ENCODE measurements at regions not wholly inside any gene's neighbourhood (a gene's known extent, or its start where the extent isn't known, plus 50 kb on each side); places are given as distances from the start of the nearest gene placed in this dataset.

DNA sequence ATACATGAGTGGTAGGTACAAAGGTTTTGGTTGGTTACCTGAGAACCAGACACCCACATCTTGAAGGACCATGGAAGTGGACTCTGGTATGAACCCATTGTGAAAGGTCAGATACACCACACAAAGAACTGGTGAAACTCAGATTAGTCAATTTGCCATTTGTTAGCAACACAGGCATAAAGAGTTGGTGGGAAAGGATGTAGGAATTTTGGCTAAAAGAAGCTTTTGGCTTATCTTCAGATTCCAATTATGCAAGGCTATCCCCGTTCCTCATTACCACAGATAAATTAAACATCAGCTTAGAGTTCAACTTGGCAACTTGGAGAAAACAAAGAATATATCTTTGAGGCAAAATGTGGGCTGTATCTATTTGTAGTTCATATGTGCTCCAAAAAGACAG, 87.0 kb upstream of the IRF2BP2 start:
- Mint-ChIP-seq H3K4me3 (no peak overlapping the region), H3K4me1 (ENCODE audit: low read depth) (no peaks in the 10 kb centered on the region), H3K27ac (no peak overlapping the region), H3K27me3 (ENCODE audit: low read depth) (no peaks in the 10 kb centered on the region), H3K9me3 (no peaks in the 10 kb centered on the region), H3K36me3 (ENCODE audit: low read depth) (peaks cover 2% of the 10 kb centered on the region)

DNA sequence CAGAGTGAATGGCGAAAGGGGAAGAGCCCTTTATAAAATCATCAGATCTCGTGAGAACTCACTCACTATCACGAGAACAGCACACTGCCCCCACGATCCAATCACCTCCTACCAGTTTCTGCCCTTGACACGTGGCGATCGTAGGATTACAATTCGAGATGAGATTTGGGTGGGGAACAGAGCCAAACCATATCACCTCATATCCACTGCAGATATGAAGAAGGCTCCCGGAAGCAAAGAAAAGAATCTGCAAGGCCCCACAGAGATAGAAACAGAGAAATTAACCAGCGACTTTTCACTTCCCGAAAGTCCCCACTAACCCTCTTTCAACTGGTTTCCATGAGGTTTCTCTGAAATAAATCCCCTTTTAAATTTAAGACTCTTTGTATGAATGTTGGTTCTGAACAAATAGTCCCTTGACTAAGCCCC, 86.2 kb upstream of the IRF2BP2 start:
- no peaks in the 10 kb centered on the region for H3K4me1 Mint-ChIP-seq (ENCODE audit: low read depth)
- H3K36me3 Mint-ChIP-seq (ENCODE audit: low read depth), result peaks cover 2% of the 10 kb centered on the region
- no peaks in the 10 kb centered on the region for H3K27me3 Mint-ChIP-seq (ENCODE audit: low read depth)
- H3K9me3 Mint-ChIP-seq, result no peaks in the 10 kb centered on the region
- no peak overlapping the region for H3K4me3 Mint-ChIP-seq
- no peak overlapping the region for H3K27ac Mint-ChIP-seq

DNA sequence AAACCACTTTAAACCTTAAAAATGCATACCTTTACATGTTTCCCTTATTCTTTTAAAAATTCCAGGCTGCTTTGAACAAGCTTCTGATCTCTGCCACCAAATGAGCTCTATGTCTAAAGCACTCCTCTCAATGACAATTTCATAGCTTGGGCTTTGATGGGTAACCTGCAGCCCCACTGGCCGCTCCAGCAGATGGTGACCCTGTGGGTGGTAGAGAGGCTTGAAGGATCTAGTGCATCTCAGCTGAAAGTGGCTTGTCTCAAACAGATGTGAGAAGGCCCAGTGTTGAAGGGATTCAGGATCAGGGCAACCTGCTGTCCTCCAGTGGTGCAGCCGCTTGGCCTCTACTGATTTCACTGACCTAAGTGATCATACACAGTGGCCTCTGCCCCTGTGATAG, 84.7 kb upstream of the IRF2BP2 start:
- H3K27me3 Mint-ChIP-seq (ENCODE audit: low read depth), result no peaks in the 10 kb centered on the region
- H3K36me3 Mint-ChIP-seq (ENCODE audit: low read depth), result peaks cover 2% of the 10 kb centered on the region
- H3K4me3 Mint-ChIP-seq, result no peak overlapping the region
- no peaks in the 10 kb centered on the region for H3K4me1 Mint-ChIP-seq (ENCODE audit: low read depth)
- no peak overlapping the region for H3K27ac Mint-ChIP-seq
- H3K9me3 Mint-ChIP-seq, result no peaks in the 10 kb centered on the region

DNA sequence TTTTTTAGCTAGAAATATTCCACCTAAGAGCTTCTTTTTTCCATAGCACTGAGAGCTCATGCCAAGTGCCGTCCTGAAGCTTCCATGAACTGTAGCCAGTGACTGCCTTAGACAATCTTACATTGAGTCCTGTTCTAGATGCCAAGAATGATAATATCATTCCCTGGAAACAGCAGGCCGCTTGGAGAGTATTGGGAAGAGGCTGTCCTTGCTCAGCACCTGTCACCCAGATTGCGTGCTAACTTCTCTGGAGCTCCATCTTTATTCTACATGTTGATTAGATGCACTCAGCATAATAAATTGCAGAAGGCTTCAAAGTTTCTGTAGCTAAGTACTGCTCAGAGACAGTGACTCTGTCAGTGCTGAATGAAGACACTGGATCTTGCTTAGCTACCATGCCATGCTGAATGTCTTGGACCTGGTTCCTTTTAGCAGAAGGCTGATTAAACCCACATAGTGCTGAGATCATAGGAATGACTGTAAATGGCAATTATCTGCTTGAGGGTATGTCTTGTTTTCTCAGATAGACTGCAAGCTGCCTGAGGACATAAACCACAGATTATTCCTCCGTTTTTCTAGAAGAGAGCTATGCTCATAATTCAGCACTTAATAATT, 83.1 kb upstream of the IRF2BP2 start:
- Mint-ChIP-seq H3K27me3 (ENCODE audit: low read depth) (no peaks in the 10 kb centered on the region), H3K4me1 (ENCODE audit: low read depth) (peaks cover under 1% of the 10 kb centered on the region), H3K36me3 (ENCODE audit: low read depth) (peaks cover 2% of the 10 kb centered on the region), H3K4me3 (no peak overlapping the region), H3K9me3 (no peaks in the 10 kb centered on the region), H3K27ac (no peak overlapping the region)

DNA sequence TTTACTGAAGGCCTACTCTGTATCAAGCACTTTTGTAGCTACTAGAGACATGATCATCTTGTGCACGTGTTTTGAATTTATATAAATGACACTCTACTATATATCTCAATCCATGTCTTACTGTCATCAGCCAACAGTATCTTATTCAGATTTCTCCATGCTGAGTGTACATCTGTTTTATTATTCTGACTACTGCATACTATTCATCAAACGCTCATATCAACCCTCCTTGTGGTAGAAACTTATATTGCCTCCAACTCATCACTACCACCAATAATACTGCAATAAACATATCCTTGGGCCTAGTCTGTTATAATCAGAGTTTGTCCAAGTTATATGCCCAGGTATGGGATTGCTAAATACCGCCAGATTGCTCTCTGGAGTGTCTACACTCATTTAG, 81.6 kb upstream of the IRF2BP2 start:
- no peak overlapping the region for H3K4me3 Mint-ChIP-seq
- H3K27me3 Mint-ChIP-seq (ENCODE audit: low read depth), result peaks cover 5% of the 10 kb centered on the region

DNA sequence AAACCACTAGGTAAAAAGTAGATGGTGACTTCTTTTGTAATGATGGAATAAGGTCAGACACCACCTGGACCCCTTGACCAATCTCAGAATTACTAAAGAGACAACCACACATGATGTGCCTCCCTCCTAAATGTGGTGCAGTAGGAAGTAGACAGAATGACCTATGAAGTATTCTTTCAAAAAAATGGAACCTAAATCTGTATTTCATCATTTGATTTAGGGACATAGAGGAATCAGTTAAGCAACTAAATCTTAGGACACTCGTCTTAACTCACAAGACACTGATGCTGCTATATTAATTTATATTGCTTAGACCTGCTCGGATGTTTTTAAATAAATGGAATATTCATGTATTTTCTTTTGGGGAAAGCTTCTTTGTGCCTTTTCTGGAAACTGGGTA, 80.9 kb upstream of the IRF2BP2 start:
- Mint-ChIP-seq H3K4me1 (ENCODE audit: low read depth) (peaks cover 1% of the 10 kb centered on the region), H3K9me3 (peaks cover 15% of the 10 kb centered on the region), H3K27ac (no peak overlapping the region), H3K36me3 (ENCODE audit: low read depth) (peaks cover 2% of the 10 kb centered on the region), H3K4me3 (no peak overlapping the region), H3K27me3 (ENCODE audit: low read depth) (peaks cover 5% of the 10 kb centered on the region)

More for the DNA sequence above, 81.6 kb upstream of the IRF2BP2 start:
- no peak overlapping the region for H3K27ac Mint-ChIP-seq
- peaks cover 1% of the 10 kb centered on the region for H3K4me1 Mint-ChIP-seq (ENCODE audit: low read depth)
- peaks cover 9% of the 10 kb centered on the region for H3K9me3 Mint-ChIP-seq
- H3K36me3 Mint-ChIP-seq (ENCODE audit: low read depth), result no peaks in the 10 kb centered on the region

DNA sequence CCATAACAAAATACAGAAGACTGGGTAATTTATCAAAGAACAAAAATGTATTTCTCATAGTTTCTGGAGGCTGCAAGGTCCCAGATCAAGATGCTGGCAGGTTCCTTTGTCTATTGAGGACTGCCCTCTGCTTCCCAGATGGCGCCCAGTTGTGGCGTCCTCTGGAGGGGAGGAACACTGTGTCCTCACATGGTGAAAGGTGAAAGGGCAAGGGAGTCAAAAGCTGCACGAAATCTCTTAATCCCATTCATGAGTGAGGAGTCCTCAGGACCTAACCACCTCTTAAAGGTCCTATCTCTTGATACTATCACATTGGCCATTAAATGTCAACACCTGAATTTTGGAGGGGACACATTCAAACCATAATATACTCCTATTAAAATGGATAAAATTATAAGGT, 79.3 kb upstream of the IRF2BP2 start:
- peaks cover 1% of the 10 kb centered on the region for H3K4me1 Mint-ChIP-seq (ENCODE audit: low read depth)
- H3K27ac Mint-ChIP-seq, result no peak overlapping the region

DNA sequence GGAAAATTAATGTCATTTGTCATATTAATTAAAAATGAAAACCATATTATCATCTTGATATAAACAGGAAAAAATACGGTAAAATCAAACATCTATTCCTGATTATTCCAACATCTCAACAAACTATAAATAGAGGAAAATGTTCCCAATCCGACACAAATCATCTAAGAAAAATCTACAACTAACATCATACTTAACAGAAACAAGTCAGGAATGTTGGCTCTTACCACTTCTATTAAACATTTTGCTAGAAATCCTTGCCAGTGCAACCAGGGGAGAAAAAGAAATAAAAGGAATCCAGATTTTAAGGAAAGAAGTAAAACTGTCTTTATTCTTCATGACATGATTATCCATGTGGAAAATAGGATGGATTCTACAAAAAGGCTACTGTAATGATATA, 77.0 kb upstream of the IRF2BP2 start:
- H3K4me3 Mint-ChIP-seq, result no peak overlapping the region
- peaks cover 5% of the 10 kb centered on the region for H3K36me3 Mint-ChIP-seq (ENCODE audit: low read depth)
- H3K27me3 Mint-ChIP-seq (ENCODE audit: low read depth), result peaks cover 5% of the 10 kb centered on the region
- peaks cover 1% of the 10 kb centered on the region for H3K4me1 Mint-ChIP-seq (ENCODE audit: low read depth)
- no peak overlapping the region for H3K27ac Mint-ChIP-seq
- H3K9me3 Mint-ChIP-seq, result peaks cover 23% of the 10 kb centered on the region

More for the DNA sequence above, 79.3 kb upstream of the IRF2BP2 start:
- peaks cover 5% of the 10 kb centered on the region for H3K27me3 Mint-ChIP-seq (ENCODE audit: low read depth)
- peaks cover 5% of the 10 kb centered on the region for H3K36me3 Mint-ChIP-seq (ENCODE audit: low read depth)
- H3K4me3 Mint-ChIP-seq, result no peak overlapping the region
- peaks cover 23% of the 10 kb centered on the region for H3K9me3 Mint-ChIP-seq

DNA sequence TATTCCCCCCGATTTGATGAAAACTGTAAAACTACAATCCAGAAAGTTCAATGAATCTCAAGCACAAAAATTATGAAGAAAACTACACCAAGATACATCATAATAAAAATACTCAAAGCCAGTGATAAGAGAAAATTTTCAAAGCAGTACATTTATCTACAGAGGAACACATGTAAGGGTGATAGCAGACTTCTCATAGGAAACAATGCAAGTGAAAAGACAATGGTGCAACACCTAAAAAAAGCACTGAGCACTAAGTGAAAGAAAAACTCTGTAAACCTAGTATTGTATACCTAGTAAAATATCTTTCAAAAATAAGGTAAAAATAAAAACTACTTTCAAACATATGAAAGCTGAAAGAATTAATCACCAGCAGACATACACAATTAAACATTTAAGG, 76.1 kb upstream of the IRF2BP2 start:
- peaks cover 23% of the 10 kb centered on the region for H3K9me3 Mint-ChIP-seq
- peaks cover 5% of the 10 kb centered on the region for H3K27me3 Mint-ChIP-seq (ENCODE audit: low read depth)
- H3K27ac Mint-ChIP-seq, result no peak overlapping the region
- peaks cover 1% of the 10 kb centered on the region for H3K4me1 Mint-ChIP-seq (ENCODE audit: low read depth)
- H3K4me3 Mint-ChIP-seq, result no peak overlapping the region
- H3K36me3 Mint-ChIP-seq (ENCODE audit: low read depth), result peaks cover 5% of the 10 kb centered on the region

DNA sequence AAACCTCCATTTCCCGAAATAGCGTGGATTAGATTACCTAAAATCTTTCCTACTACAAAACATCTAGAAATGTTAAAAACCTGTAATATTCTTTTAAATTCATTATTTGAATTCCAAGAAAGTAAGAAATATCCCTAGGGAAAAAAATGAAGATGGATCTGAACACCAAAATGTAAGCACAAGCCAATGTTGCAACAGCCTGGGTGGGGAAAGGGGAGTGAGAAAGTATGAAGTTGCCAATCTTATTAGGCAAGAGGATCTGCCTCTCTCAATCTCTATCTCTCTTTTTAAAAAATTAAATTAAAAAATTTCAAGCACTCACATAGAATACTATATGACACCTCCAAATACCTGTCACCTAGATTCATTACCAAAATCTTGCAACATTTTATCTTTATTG, 74.9 kb upstream of the IRF2BP2 start:
- Mint-ChIP-seq H3K27ac (no peak overlapping the region), H3K36me3 (ENCODE audit: low read depth) (peaks cover 5% of the 10 kb centered on the region), H3K4me1 (ENCODE audit: low read depth) (peaks cover 1% of the 10 kb centered on the region), H3K9me3 (peaks cover 23% of the 10 kb centered on the region), H3K27me3 (ENCODE audit: low read depth) (peaks cover 5% of the 10 kb centered on the region), H3K4me3 (no peak overlapping the region)

DNA sequence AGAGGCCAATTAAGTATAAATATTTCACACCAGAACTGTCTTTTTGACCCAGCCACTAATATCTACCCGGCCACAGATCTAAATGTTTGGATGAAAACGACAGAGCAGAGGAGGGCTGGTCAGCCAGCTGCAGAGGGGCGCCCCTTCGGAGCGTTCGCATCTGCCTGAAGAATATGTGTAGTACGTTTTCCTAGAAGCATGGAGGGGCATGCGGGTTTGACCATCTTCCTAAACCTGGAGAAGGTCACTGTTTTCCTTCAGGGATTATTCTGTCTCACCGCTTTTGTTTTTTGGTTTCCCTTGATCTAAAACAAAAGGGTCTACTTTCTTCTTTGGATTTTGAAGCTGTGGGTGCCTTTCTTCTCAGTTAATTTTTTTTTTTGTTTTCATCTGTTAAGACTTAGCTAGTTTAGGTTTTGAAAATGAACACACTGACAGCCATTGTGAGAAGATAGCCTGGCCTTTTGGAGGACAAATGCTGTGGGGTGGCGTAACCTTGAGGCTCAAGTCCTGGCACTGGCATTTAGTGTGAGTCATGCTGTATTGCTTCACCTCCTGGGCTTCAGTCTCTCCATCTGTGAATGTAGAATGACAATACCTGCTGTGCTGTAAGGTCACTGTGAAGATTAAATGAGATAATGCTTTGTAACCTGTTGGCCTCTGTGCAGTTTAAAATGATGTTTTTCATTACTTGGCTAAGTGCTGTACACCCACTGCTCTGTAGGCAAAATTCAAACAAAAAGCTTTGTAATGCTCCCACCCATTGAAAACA, 74.1 kb upstream of the IRF2BP2 start:
- Mint-ChIP-seq H3K4me3 (no peak overlapping the region), H3K36me3 (ENCODE audit: low read depth) (peaks cover 5% of the 10 kb centered on the region), H3K27me3 (ENCODE audit: low read depth) (peaks cover 5% of the 10 kb centered on the region), H3K27ac (no peak overlapping the region), H3K9me3 (peaks cover 23% of the 10 kb centered on the region), H3K4me1 (ENCODE audit: low read depth) (peaks cover 1% of the 10 kb centered on the region)

DNA sequence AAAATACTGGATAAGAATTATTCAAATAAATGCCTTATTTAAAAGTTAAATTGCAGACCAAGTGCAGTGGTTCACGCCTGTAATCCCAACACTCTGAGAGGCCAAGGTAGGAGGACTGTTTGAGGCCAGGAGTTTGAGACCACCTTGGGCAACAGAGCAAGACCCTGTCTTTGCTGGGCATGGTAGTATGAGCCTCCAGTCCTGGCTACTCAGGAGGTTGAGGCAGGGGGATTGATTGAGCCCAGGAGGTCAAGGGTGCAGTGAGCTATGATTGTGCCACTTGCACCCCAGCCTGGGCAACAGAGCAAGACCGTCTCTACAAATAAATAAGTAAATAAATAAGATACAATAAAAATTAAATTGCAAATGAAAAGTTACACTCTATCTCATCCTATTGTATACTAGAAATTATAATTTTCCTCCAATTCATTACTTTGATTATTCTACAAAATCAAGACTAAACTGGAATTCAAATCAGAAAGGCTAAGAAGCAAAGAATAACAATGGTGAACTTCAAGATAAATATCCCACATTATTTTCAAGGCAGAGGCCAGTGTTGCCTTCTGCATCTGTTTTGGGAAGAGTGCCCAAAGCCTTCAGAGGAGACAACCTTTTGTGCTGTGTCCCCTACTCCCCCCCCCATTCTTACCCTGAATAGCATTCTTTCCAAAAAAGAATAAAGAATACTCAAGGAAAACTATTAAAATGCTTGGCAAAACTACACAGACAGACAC, 73.3 kb upstream of the IRF2BP2 start:
- Mint-ChIP-seq H3K4me1 (ENCODE audit: low read depth) (peaks cover 1% of the 10 kb centered on the region), H3K27ac (no peak overlapping the region)

DNA sequence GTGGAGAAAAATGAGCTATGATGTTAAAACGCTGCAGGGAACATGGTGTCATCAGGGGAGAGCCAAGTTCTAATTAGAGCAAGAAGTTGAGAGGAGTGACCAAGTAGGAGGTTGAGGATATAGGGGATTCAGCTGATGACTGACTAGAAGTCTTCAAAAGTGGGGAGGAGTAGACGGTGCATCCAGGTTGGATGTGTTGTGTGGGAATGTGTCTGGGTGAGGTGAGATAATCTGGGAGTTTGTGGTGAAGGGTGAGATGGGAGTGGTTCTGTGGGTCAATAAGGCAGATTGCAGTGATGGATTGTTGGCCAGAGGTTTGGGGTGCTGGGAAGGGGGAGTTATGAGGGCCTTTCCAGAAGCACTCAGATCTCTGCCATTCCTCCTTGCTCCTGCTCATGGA, 72.0 kb upstream of the IRF2BP2 start:
- peaks cover 2% of the 10 kb centered on the region for H3K27me3 Mint-ChIP-seq (ENCODE audit: low read depth)
- H3K27ac Mint-ChIP-seq, result no peak overlapping the region
- peaks cover 5% of the 10 kb centered on the region for H3K36me3 Mint-ChIP-seq (ENCODE audit: low read depth)
- peaks cover 18% of the 10 kb centered on the region for H3K9me3 Mint-ChIP-seq
- H3K4me3 Mint-ChIP-seq, result no peak overlapping the region
- H3K4me1 Mint-ChIP-seq (ENCODE audit: low read depth), result no peaks in the 10 kb centered on the region

More for the DNA sequence above, 73.3 kb upstream of the IRF2BP2 start:
- no peak overlapping the region for H3K4me3 Mint-ChIP-seq
- peaks cover 5% of the 10 kb centered on the region for H3K36me3 Mint-ChIP-seq (ENCODE audit: low read depth)
- H3K9me3 Mint-ChIP-seq, result peaks cover 23% of the 10 kb centered on the region
- peaks cover 5% of the 10 kb centered on the region for H3K27me3 Mint-ChIP-seq (ENCODE audit: low read depth)

DNA sequence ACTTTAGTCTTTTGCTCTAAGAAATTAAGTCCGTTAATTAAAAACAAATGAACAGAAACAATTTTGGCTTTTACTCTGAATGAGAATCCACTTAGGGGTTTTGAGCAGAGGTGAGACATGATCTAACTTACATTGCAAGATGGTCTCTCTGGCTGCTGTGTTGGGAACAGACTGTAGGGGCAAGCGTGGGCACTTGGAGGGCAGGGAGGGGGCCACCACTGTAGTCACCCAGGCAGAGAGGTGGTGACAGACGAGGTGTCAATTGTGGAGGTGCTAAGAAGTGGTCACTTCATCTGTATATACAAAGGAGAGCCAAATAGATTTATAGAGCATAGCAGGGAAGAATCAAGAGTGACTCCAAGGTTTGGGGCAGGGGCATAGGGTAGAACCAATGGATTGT, 71.1 kb upstream of the IRF2BP2 start:
- Mint-ChIP-seq H3K9me3 (peaks cover 11% of the 10 kb centered on the region), H3K27me3 (ENCODE audit: low read depth) (no peaks in the 10 kb centered on the region), H3K27ac (no peak overlapping the region), H3K4me1 (ENCODE audit: low read depth) (peaks cover 5% of the 10 kb centered on the region), H3K4me3 (no peak overlapping the region), H3K36me3 (ENCODE audit: low read depth) (peaks cover 5% of the 10 kb centered on the region)

Data from T-helper 1 cell treated with Interleukin-12 subunit alpha and Interleukin-12 subunit beta and Interleukin-4 antibody, amounts not matched to agents 30 μg/mL and 1 μg/mL, for 36 hours (primary cell).